IMR-90 (cell line): ENCODE measurements at regions not wholly inside any gene's neighbourhood (a gene's known extent, or its start where the extent isn't known, plus 50 kb on each side); places are given as distances from the start of the nearest gene placed in this dataset.

Experiments used
- ATAC-seq: fragments of 200-7000 bp; cut with Tn5 transposase; 2 replicates; pipeline ENCODE4 v1.9.1; 2020; ENCODE audit warnings: low read depth, mild to moderate bottlenecking, moderate library complexity
- BruUV-seq: library from RNA; stranded (reverse); fragments of 400-500 nt; replicated peaks from 2 replicates; lab custom pipeline; 2021; lab: Mats Ljungman, UMichigan
- CTCF ChIA-PET: fragments of 300-600 bp; formaldehyde crosslinking; extraction: SDS; loops from one replicate; lab custom pipeline; 2021; ENCODE audit warnings: antibody characterized with exemption; lab: Yijun Ruan, JAX
- POLR2A ChIA-PET: fragments of 300-600 bp; sonication (Branson Sonifier 250); formaldehyde crosslinking; loops from one replicate; lab custom pipeline; 2022; ENCODE audit warnings: antibody characterized with exemption; ENCODE audit not compliant: unreplicated experiment; lab: Charles Lee
- DNase-seq: peaks from one replicate; pipeline ENCODE4 v3.0.0; 2013
- H2AFZ ChIP-seq: replicated peaks from 2 replicates; pipeline ENCODE3; 2013; ENCODE audit warnings: low read length, mild to moderate bottlenecking; ENCODE audit not compliant: poor library complexity
- H2AK5ac ChIP-seq: 2 replicates; pipeline ENCODE4 v1.6.1; 2013; ENCODE audit warnings: low read depth, low read length, inconsistent platforms
- H2AK9ac ChIP-seq: replicated peaks from 2 replicates; pipeline ENCODE3; 2013; ENCODE audit warnings: mild to moderate bottlenecking, low read depth, low read length, moderate library complexity; ENCODE audit not compliant: poor library complexity
- H2BK120ac ChIP-seq: 2 replicates; pipeline ENCODE4 v1.6.1; 2013; ENCODE audit warnings: low read depth, low read length, inconsistent platforms
- H2BK15ac ChIP-seq: 3 replicates; pipeline ENCODE4 v1.6.1; 2013; ENCODE audit warnings: low read depth, low read length, inconsistent platforms
- H2BK20ac ChIP-seq: 2 replicates; pipeline ENCODE4 v1.6.1; 2013; ENCODE audit warnings: low read depth, mild to moderate bottlenecking, inconsistent platforms, low read length, moderate library complexity
- H2BK5ac ChIP-seq: 2 replicates; pipeline ENCODE4 v1.6.1; 2013; ENCODE audit warnings: mild to moderate bottlenecking, low read depth, low read length, inconsistent platforms; ENCODE audit not compliant: poor library complexity, severe bottlenecking
- H3K14ac ChIP-seq: replicated peaks from 2 replicates; pipeline ENCODE4 v1.6.1; 2013; ENCODE audit warnings: low read depth, low read length, inconsistent platforms
- H3K18ac ChIP-seq: 2 replicates; pipeline ENCODE4 v1.6.1; 2013; ENCODE audit warnings: low read depth, low read length, control low read depth
- H3K23ac ChIP-seq: 2 replicates; pipeline ENCODE4 v1.6.1; 2013; ENCODE audit warnings: low read depth, low read length, inconsistent platforms
- H3K27ac ChIP-seq: 2 replicates; pipeline ENCODE4 v1.5.1; 2013; ENCODE audit warnings: mild to moderate bottlenecking, control low read depth, low read length; ENCODE audit not compliant: insufficient read depth
- H3K27me3 ChIP-seq: 2 replicates; pipeline ENCODE4 v1.6.1; 2013; ENCODE audit warnings: low read length; ENCODE audit not compliant: control insufficient read depth, insufficient read depth
- H3K36me3 ChIP-seq: 2 replicates; pipeline ENCODE4 v1.6.1; 2013; ENCODE audit warnings: low read length, mixed read lengths; ENCODE audit not compliant: control insufficient read depth, insufficient read depth
- H3K4ac ChIP-seq: 2 replicates; pipeline ENCODE4 v1.6.1; 2013; ENCODE audit warnings: low read depth, low read length, inconsistent platforms
- H3K4me1 ChIP-seq: 2 replicates; pipeline ENCODE4 v1.6.1; 2013; ENCODE audit warnings: low read length, mixed read lengths; ENCODE audit not compliant: control insufficient read depth, insufficient read depth
- H3K4me2 ChIP-seq: 2 replicates; pipeline ENCODE4 v1.6.1; 2013; ENCODE audit warnings: low read depth, mild to moderate bottlenecking, control low read depth, low read length, moderate library complexity
- H3K4me3 ChIP-seq: 2 replicates; pipeline ENCODE4 v1.5.1; 2013; ENCODE audit warnings: low read depth, mild to moderate bottlenecking, control low read depth, low read length, moderate library complexity; ENCODE audit not compliant: insufficient read depth
- H3K56ac ChIP-seq: 2 replicates; pipeline ENCODE4 v1.6.1; 2013; ENCODE audit warnings: low read length, inconsistent platforms; ENCODE audit not compliant: insufficient read depth; ENCODE audit errors: extremely low read depth
- H3K79me1 ChIP-seq, 2 experiments: 2 replicates each; pipeline ENCODE4 v1.6.1; 2013; ENCODE audit warnings: low read length in 2 of 2, inconsistent platforms in 1 of 2, low read depth in 1 of 2
- H3K9ac ChIP-seq: 2 replicates; pipeline ENCODE4 v1.6.1; 2013; ENCODE audit warnings: low read depth, low read length, control low read depth
- H3K9me1 ChIP-seq: 2 replicates; pipeline ENCODE4 v1.6.1; 2013; ENCODE audit warnings: low read length, inconsistent platforms; ENCODE audit not compliant: insufficient read depth
- H3K9me3 ChIP-seq: 2 replicates; pipeline ENCODE4 v1.6.1; 2013; ENCODE audit warnings: low read length; ENCODE audit not compliant: control insufficient read depth, insufficient read depth
- H4K20me1 ChIP-seq: 2 replicates; pipeline ENCODE4 v1.6.1; 2013; ENCODE audit warnings: low read length, inconsistent platforms; ENCODE audit not compliant: insufficient read depth
- H4K5ac ChIP-seq: 2 replicates; pipeline ENCODE4 v1.6.1; 2013; ENCODE audit warnings: mild to moderate bottlenecking, low read depth, low read length, control low read depth
- H4K8ac ChIP-seq, 2 experiments: 2 replicates each; pipeline ENCODE4 v1.6.1; 2013; ENCODE audit warnings: low read depth in 2 of 2, low read length in 2 of 2, control low read depth in 1 of 2, inconsistent platforms in 1 of 2
- H4K91ac ChIP-seq: 2 replicates; pipeline ENCODE4 v1.6.1; 2013; ENCODE audit warnings: low read depth, low read length, inconsistent platforms; ENCODE audit not compliant: insufficient read depth
- BHLHE40 ChIP-seq: fragments of 150-350 bp; IDR thresholded peaks from 2 replicates; pipeline ENCODE4 v1.6.1; 2016; ENCODE audit warnings: mild to moderate bottlenecking, low read depth, low read length
- CEBPB ChIP-seq: IDR thresholded peaks from 2 replicates; pipeline ENCODE4 v1.6.1; 2012; ENCODE audit warnings: low read depth, low read length, improper control_type of control experiment
- FOS ChIP-seq: fragments of 150-350 bp; IDR thresholded peaks from 2 replicates; pipeline ENCODE4 v1.6.1; 2016; ENCODE audit warnings: low read depth, low read length
- MAFK ChIP-seq: IDR thresholded peaks from 2 replicates; pipeline ENCODE4 v1.6.1; 2012; ENCODE audit warnings: low read depth, low read length, improper control_type of control experiment
- MAZ ChIP-seq: IDR thresholded peaks from 2 replicates; pipeline ENCODE4 v1.6.1; 2012; ENCODE audit warnings: low read depth, mild to moderate bottlenecking, low read length, improper control_type of control experiment, moderate library complexity, borderline replicate concordance
- MXI1 ChIP-seq: IDR thresholded peaks from 2 replicates; pipeline ENCODE4 v1.6.1; 2012; ENCODE audit warnings: low read depth, mild to moderate bottlenecking, low read length, moderate library complexity, borderline replicate concordance
- NFE2L2 ChIP-seq: fragments of 150-350 bp; IDR thresholded peaks from 2 replicates; pipeline ENCODE4 v1.6.1; 2016; ENCODE audit warnings: low read depth, mild to moderate bottlenecking, low read length
- POLR2A ChIP-seq: IDR thresholded peaks from 2 replicates; pipeline ENCODE4 v1.6.1; 2012; ENCODE audit warnings: mild to moderate bottlenecking, low read depth, low read length
- RAD21 ChIP-seq: IDR thresholded peaks from 2 replicates; pipeline ENCODE4 v1.6.1; 2012; ENCODE audit warnings: low read length, improper control_type of control experiment
- WGBS, 2 experiments: methylation state at CpG; one replicate each; pipeline versions ENCODE4 v1.1.5 to v1.1.7; 2013; ENCODE audit warnings: missing lambda C conversion rate in 2 of 2; ENCODE audit not compliant: insufficient read length in 1 of 2; ENCODE audit errors: extremely low coverage in 2 of 2; 5-methylcytosine and 5-hydroxymethylcytosine counted together
- dilution Hi-C: fragments of 300-500 bp; cut with HindIII; formaldehyde crosslinking; loops from one replicate; pipeline ENCODE4 v1.14.3; 2018; ENCODE audit warnings: low sequenced_read_pairs; ENCODE audit not compliant: unreplicated experiment
- in situ Hi-C: fragments of 300-500 bp; cut with MboI; formaldehyde crosslinking; loops from 3 replicates; pipeline ENCODE4 v1.14.3; 2019; ENCODE audit warnings: low sequenced_read_pairs, inconsistent platforms, mixed read lengths
- intact Hi-C: fragments of 100-400 bp; cut with micrococcal nuclease; formaldehyde crosslinking; loops from 2 replicates; pipeline ENCODE4 v1.10.0; 2022
- TF ChIP-seq, protein P1 (sequence below): fragments of 150-350 bp; IDR thresholded peaks from 2 replicates; pipeline ENCODE4 v1.6.1; 2016; ENCODE audit warnings: low read depth, mild to moderate bottlenecking, low read length, moderate library complexity, borderline replicate concordance
- TF ChIP-seq, protein P2 (sequence below): conservative IDR thresholded peaks from 2 replicates; pipeline ENCODE4 v1.5.1; 2012; ENCODE audit warnings: mild to moderate bottlenecking, low read depth, low read length, improper control_type of control experiment
- TF ChIP-seq, protein P3 (sequence below): fragments of 150-350 bp; IDR thresholded peaks from 2 replicates; pipeline ENCODE4 v1.6.1; 2017; ENCODE audit warnings: mild to moderate bottlenecking, antibody characterized with exemption, low read length, low read depth

- in situ Hi-C loops (no loop called here), dilution Hi-C loops (no loop called here), intact Hi-C loops (loop anchor here (10.0 kb wide), 1 partner anchor 437 kb away; the partner anchor contains the start of gene JARID2)
- Histone ChIP-seq H3K27me3 (no peaks in the 10 kb centered on the region), H4K91ac (no peak overlapping the region), H3K4me3 (no peak overlapping the region), H3K79me1 (no peaks in the 10 kb centered on the region), H3K9me1 (0 out of 2 replicates have a peak, but pooled peaks cover 9% of the 10 kb centered on the region), H2AK5ac (no peak overlapping the region), H2BK15ac (no peak overlapping the region), H3K18ac (no peak overlapping the region), H3K4ac (no peak overlapping the region), H3K4me1 (peaks cover 8% of the 10 kb centered on the region), H4K8ac (no peak overlapping the region), H3K9me3 (no peaks in the 10 kb centered on the region), H4K20me1 (no peaks in the 10 kb centered on the region), H2BK20ac (no peak overlapping the region), H3K56ac (no peak overlapping the region), H3K9ac (no peak overlapping the region), H4K5ac (no peak overlapping the region), H3K23ac (no peak overlapping the region), H3K36me3 (no peaks in the 10 kb centered on the region), H2BK5ac (no peak overlapping the region), H3K14ac (no peak overlapping the region), H3K27ac (no peak overlapping the region), H2AFZ (no peak overlapping the region), H2BK120ac (no peak overlapping the region), H2AK9ac (no peak overlapping the region), H3K4me2 (no peak overlapping the region)
- ChIA-PET POLR2A (no interaction called here), CTCF (no interaction called here)
- DNase-seq (no peak), ATAC-seq (no peak)
- BruUV-seq: no TSS peak
- WGBS, 2 experiments: 76% methylated on average over 2 of the region's 7 CpGs; no CpG with 5 or more reads in 1 of the 2 experiments
- TF ChIP-seq BHLHE40 (no peak), FOS (no peak), MXI1 (no peak), RAD21 (no peak), MAZ (no peak), CEBPB (no peak), POLR2A (no peak), MAFK (no peak), NFE2L2 (no peak)
- TF ChIP-seq, protein P1, sequence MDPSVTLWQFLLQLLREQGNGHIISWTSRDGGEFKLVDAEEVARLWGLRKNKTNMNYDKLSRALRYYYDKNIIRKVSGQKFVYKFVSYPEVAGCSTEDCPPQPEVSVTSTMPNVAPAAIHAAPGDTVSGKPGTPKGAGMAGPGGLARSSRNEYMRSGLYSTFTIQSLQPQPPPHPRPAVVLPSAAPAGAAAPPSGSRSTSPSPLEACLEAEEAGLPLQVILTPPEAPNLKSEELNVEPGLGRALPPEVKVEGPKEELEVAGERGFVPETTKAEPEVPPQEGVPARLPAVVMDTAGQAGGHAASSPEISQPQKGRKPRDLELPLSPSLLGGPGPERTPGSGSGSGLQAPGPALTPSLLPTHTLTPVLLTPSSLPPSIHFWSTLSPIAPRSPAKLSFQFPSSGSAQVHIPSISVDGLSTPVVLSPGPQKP: no peak
- TF ChIP-seq, protein P2, sequence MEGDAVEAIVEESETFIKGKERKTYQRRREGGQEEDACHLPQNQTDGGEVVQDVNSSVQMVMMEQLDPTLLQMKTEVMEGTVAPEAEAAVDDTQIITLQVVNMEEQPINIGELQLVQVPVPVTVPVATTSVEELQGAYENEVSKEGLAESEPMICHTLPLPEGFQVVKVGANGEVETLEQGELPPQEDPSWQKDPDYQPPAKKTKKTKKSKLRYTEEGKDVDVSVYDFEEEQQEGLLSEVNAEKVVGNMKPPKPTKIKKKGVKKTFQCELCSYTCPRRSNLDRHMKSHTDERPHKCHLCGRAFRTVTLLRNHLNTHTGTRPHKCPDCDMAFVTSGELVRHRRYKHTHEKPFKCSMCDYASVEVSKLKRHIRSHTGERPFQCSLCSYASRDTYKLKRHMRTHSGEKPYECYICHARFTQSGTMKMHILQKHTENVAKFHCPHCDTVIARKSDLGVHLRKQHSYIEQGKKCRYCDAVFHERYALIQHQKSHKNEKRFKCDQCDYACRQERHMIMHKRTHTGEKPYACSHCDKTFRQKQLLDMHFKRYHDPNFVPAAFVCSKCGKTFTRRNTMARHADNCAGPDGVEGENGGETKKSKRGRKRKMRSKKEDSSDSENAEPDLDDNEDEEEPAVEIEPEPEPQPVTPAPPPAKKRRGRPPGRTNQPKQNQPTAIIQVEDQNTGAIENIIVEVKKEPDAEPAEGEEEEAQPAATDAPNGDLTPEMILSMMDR: no peak
- TF ChIP-seq, protein P3, sequence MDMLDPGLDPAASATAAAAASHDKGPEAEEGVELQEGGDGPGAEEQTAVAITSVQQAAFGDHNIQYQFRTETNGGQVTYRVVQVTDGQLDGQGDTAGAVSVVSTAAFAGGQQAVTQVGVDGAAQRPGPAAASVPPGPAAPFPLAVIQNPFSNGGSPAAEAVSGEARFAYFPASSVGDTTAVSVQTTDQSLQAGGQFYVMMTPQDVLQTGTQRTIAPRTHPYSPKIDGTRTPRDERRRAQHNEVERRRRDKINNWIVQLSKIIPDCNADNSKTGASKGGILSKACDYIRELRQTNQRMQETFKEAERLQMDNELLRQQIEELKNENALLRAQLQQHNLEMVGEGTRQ: no peak
Measured at GRCh38 chr6:14807971-14808370, 437.9 kb upstream of the JARID2 start.
